NCI-H2081 treated with DMSO at 0.1 percent for 48 hours (cell line): ENCODE measurements at regions not wholly inside any gene's neighbourhood (a gene's known extent, or its start where the extent isn't known, plus 50 kb on each side); places are given as distances from the start of the nearest gene placed in this dataset.

ENCODE experiments used
- DNase-seq: peaks from one replicate; lab custom pipeline; 2025; lab: John Stamatoyannopoulos, UW

DNA sequence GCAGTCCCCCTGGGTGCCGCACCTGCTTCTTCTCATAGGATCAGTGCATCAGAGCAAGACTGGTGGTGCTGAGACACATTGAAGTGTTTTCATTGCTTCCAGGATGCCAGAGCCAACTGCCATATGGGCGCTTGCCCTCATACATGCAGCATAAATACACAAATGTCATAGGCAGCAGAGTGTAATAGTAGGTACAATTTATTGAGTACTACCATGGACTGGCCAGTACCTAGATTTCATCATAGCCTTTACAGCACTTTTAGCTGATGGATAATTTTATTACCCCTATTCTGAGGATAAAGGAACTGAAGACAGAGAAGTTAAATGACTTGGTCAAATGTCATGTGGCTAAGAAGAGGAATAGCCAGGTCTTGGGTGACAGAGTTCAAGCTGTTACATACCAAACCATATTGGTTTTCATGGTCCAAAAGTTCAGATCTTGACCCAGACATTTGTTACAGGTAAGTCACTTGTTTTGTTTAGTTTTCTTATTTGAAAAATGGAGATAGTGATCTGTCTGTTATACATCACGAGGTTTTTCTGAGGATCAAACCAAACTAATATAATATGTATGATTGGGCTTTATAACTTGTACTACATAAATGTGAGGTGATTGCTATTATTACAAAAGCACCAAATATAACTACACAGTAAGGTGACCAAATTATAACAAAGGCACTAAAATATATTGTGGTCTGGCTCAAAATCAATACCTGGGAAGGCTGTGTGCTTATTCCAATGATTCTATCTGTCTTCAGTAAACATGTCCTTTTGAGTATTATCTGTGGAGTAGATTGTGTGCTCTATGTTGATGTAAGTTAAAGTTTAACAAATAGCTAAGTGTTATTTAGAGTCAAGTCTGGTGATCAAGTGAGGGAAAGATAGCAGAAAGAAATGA lies 151.9 kb upstream of the CYRIA start:
- no peak for DNase-seq

GRCh38 chr2:16816522-16816921 lies 150.9 kb upstream of the CYRIA start:
- DNase-seq, result no peak

DNA sequence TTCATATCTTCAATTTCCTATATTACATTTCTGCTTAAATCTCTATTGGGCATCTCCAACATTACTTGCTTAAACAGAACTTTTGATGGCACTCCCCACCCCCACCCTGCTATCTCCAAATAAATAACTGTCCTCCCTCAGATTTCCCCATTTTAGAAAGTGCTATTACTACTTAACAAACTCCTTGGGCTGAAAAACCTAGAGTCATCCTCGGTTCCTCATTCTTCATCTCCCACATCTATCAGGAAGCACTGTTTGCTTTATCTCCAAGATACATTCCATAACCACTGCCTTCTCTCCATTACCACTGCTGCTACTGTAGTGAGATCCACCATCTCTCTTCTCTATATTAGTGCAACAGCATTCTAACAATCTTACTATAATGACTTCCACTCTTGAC lies 150.4 kb upstream of the CYRIA start:
- no peak for DNase-seq

GRCh38 chr2:16813593-16813992 lies 148.0 kb upstream of the CYRIA start:
- no peak for DNase-seq

DNA sequence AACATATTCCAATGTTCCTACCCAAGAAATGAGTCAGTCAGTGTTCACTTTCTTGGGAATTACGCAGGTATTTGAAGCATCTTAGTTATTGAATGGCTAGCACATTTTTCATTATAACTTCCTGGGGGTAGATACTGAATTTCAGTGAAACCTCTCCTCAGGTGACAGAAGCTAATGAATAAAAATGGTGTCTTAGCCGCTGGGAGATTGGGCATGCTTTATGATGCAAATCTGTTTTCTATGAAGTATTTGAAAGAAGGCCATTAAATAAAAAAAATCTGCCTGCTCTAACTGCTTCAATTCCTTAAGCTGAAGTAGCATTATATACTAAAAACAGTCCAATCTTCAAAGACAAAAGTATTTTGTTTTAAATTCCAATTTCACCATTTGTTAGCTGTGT lies 132.8 kb upstream of the CYRIA start:
- no peak for DNase-seq

DNA sequence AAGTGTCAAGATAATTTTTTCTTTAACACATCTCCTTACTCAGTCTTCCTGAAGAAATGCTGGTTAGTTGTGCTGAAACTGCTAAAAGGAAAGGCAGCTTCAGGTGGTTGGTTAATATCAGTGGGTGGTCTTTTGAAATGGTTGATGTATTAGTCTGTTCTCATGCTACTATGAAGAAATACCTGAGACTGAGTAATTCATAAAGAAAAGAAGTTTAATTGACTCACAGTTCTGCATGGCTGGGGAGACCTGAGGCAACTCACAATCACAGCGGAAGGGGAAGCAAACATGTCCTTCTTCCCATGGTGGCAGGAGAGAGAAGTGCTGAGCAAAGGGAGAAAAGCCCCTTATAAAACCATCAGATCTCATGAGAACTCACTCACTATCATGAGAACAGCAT lies 125.9 kb upstream of the CYRIA start:
- DNase-seq, result no peak

DNA sequence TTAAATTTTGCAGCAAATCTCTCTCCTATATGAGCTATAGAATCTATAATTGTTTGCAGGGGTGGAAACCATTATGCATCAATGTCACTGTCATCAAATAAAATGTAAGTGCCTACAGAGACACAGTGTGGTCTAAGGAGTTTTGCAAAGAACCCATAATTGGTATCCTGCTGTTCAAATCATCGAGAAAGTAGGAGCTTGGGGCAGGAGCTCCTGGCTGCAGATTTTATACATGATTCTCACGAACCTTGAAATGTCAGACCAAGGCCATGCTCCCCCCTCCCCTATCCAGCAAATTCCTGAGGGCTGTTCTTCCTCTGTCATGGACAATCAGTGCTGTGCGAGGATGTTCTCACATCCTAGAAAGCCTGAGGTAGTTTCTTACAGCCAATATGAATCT lies 119.5 kb upstream of the CYRIA start:
- no peak for DNase-seq

GRCh38 chr2:16784652-16785051 lies 119.0 kb upstream of the CYRIA start:
- no peak for DNase-seq

GRCh38 chr2:16777123-16777870 lies 111.7 kb upstream of the CYRIA start:
- DNase-seq, result no peak

DNA sequence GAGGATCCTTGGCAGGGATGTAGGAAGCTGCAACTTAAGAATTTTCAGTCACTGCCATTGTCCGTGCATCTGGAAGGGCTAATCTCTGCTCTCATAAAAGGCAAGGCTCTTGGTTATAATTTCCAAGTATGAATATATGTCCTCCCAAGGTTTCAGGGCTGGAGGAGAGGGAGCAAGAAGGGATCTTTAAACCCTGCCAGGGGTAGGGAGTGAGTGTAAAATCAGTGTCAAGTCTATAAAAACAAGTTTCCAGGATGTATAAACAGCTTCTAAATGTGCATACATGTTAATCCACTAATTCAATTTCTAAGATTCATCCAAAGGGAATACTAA lies 110.2 kb upstream of the CYRIA start:
- DNase-seq, result no peak

DNA sequence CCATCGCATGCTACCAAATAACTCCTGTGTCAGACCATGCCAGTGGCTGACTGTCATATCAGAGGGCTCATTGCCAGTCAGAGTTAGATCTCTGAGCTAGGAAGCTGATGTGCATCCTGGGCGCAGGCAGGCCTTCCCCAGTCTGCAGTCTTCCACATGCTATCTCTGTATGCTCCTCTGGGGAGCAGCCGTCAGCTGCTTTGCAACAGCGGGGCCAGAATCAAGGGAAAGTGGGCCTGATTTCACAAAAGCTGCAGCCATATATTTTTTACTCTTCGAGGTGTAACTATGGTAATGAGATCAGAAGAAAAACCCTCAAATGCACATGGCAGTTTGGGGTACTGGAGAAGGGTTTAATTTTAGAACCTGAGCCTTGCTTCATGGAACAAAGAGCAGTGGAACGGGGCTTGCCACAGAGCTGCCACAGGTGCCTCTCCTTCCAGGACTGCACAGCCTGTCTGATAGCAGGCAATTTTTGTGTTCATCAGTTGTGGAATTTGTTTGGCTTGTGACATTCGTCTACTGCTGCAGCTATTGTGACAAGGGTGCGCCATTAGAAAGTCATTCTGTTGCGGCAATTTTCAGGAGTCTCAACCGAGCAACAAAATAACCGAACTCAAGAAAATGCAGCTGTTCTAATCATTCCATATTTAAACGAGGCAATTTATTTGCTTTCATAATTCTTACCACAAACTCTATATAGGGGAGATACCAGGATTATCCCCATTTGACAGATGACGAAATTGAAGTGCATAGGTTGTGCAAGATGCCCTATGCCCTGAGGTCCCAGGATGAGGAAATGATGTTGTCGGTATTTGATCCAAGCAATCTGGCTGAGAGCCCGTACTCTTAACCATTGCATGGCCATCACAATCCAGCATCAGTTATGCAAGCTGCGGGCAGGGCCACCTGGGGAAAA lies 109.6 kb upstream of the CYRIA start:
- no peak for DNase-seq

DNA sequence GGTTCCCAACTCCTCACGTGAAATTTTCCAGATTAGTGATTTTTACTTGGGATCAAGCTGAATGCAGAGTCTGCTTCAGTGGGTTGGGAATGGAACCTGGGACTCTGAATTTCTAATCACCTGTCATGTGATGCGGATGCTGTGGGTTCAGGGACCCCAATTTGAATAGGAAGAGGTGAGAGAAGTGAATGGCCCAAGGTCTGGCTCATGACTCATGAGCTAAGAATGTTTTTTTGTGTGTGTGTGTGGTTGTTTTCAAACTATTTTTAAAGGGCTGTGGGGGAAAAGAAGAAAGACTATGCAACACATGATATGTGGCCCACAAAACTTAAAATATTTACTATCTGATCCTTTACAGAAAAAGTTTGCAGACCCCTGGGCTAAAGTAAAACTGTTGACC lies 108.5 kb upstream of the CYRIA start:
- DNase-seq, result no peak

GRCh38 chr2:16773080-16773713 lies 107.6 kb upstream of the CYRIA start:
- DNase-seq, result peak; percentile 19

- DNase-seq, result no peak
Measured at GRCh38 chr2:16767789-16768476, 102.3 kb upstream of the CYRIA start.

- no peak for DNase-seq
Measured at GRCh38 chr2:16765356-16765755, 99.7 kb upstream of the CYRIA start.

- no peak for DNase-seq
Measured at GRCh38 chr2:16764487-16764886, 98.9 kb upstream of the CYRIA start.

- DNase-seq, result no peak
Measured at GRCh38 chr2:16763493-16763899, 97.9 kb upstream of the CYRIA start.

GRCh38 chr2:16763056-16763455 lies 97.4 kb upstream of the CYRIA start:
- DNase-seq, result no peak

DNA sequence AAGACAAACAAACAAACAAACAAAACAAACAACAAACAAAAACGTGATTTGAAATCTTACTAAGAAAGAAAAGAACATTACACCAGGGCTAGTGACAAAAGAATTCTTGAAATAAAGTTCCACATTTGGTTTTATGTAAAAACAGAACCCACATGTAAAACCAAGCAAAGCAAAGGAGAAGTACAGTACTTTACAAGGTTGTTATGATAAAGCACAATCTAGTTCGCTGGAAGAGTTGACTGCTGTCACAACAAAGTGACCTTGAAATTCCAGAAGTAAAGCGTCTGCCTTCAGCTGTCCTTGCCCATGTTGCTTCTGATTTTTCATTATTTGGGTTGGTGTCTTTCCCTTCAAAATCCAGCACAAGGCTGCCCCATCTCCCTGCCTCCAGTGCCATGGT lies 94.8 kb upstream of the CYRIA start:
- DNase-seq, result no peak

- no peak for DNase-seq
Measured at GRCh38 chr2:16756831-16757644, 91.4 kb upstream of the CYRIA start.
